ENCODE measurements at regions not wholly inside any gene's neighbourhood (a gene's known extent, or its start where the extent isn't known, plus 50 kb on each side); places are given as distances from the start of the nearest gene placed in this dataset.

- POLR2A ChIA-PET, result no interaction called here
- Mint-ChIP-seq H3K27me3 (no peaks in the 10 kb centered on the region), H3K27ac (no peak overlapping the region), H3K36me3 (ENCODE audit: low read depth) (no peaks in the 10 kb centered on the region), H3K4me3 (no peak overlapping the region), H3K9me3 (no peaks in the 10 kb centered on the region), H3K4me1 (ENCODE audit: low read depth) (no peaks in the 10 kb centered on the region)
- Histone ChIP-seq H3K4me1 (ENCODE audit: insufficient read depth, low read length) (no peaks in the 10 kb centered on the region), H3K9me3 (ENCODE audit: control insufficient read depth in 1 of 2, insufficient read depth in 1 of 2, low read length in 2 of 2) (peaks cover 0 to 4% of the 10 kb centered on the region in 2 experiments), H3K36me3 (ENCODE audit: insufficient read depth, low read length) (no peaks in the 10 kb centered on the region), H3K27me3 (ENCODE audit: control insufficient read depth in 1 of 2, insufficient read depth in 2 of 2, low read length in 2 of 2) (no peaks in the 10 kb centered on the region), H3K4me3 (ENCODE audit: low read length) (no peak overlapping the region), H3K27ac (ENCODE audit: low read depth in 1 of 2, low read length in 2 of 2) (no peak overlapping the region)
- intact Hi-C loops (cut with DNase I, micrococcal nuclease), result no loop called here
- CTCF ChIA-PET, result no interaction called here
- DNase-seq (no peak), ATAC-seq (ENCODE audit: poor library complexity) (no peak)
- no peak for TF ChIP-seq CTCF (IDR thresholded peaks at IDR 0.05)
These were observed 344.3 kb upstream of the CLINT1 start for GRCh38 chr5:158203261-158203660.

GRCh38 chr5:158202801-158203200 lies 343.9 kb upstream of the CLINT1 start:
- Mint-ChIP-seq H3K4me3 (no peak overlapping the region), H3K27ac (no peak overlapping the region), H3K36me3 (ENCODE audit: low read depth) (no peaks in the 10 kb centered on the region), H3K4me1 (ENCODE audit: low read depth) (no peaks in the 10 kb centered on the region), H3K9me3 (no peaks in the 10 kb centered on the region), H3K27me3 (no peaks in the 10 kb centered on the region)
- Histone ChIP-seq H3K27ac (ENCODE audit: low read depth in 1 of 2, low read length in 2 of 2) (no peak overlapping the region), H3K27me3 (ENCODE audit: control insufficient read depth in 1 of 2, insufficient read depth in 2 of 2, low read length in 2 of 2) (no peaks in the 10 kb centered on the region), H3K4me1 (ENCODE audit: insufficient read depth, low read length) (no peaks in the 10 kb centered on the region), H3K9me3 (ENCODE audit: control insufficient read depth in 1 of 2, insufficient read depth in 1 of 2, low read length in 2 of 2) (peaks cover 0 to 4% of the 10 kb centered on the region in 2 experiments), H3K4me3 (ENCODE audit: low read length) (no peak overlapping the region), H3K36me3 (ENCODE audit: insufficient read depth, low read length) (no peaks in the 10 kb centered on the region)
- POLR2A ChIA-PET, result no interaction called here
- TF ChIP-seq CTCF (IDR thresholded peaks at IDR 0.05), result no peak
- CTCF ChIA-PET, result no interaction called here
- DNase-seq (no peak), ATAC-seq (ENCODE audit: poor library complexity) (no peak)
- intact Hi-C loops (cut with DNase I, micrococcal nuclease), result no loop called here

- no peak for TF ChIP-seq CTCF (IDR thresholded peaks at IDR 0.05)
- Histone ChIP-seq H3K27ac (ENCODE audit: low read depth in 1 of 2, low read length in 2 of 2) (no peak overlapping the region), H3K9me3 (ENCODE audit: control insufficient read depth in 1 of 2, insufficient read depth in 1 of 2, low read length in 2 of 2) (peaks cover 0 to 4% of the 10 kb centered on the region in 2 experiments), H3K4me1 (ENCODE audit: insufficient read depth, low read length) (no peaks in the 10 kb centered on the region), H3K27me3 (ENCODE audit: control insufficient read depth in 1 of 2, insufficient read depth in 2 of 2, low read length in 2 of 2) (no peaks in the 10 kb centered on the region), H3K4me3 (ENCODE audit: low read length) (no peak overlapping the region), H3K36me3 (ENCODE audit: insufficient read depth, low read length) (no peaks in the 10 kb centered on the region)
- Mint-ChIP-seq H3K4me1 (ENCODE audit: low read depth) (no peaks in the 10 kb centered on the region), H3K4me3 (no peak overlapping the region), H3K27ac (no peak overlapping the region), H3K27me3 (no peaks in the 10 kb centered on the region), H3K9me3 (no peaks in the 10 kb centered on the region), H3K36me3 (ENCODE audit: low read depth) (no peaks in the 10 kb centered on the region)
- ATAC-seq (ENCODE audit: poor library complexity), result no peak
- DNase-seq, result no peak
- intact Hi-C loops (cut with DNase I, micrococcal nuclease), result no loop called here
- CTCF ChIA-PET, result no interaction called here
- POLR2A ChIA-PET, result no interaction called here
These were observed 341.7 kb upstream of the CLINT1 start for GRCh38 chr5:158200619-158201018.

Data from CD4-positive, alpha-beta T cell (primary cell).